IMR-90 (cell line): ENCODE measurements at regions not wholly inside any gene's neighbourhood (a gene's known extent, or its start where the extent isn't known, plus 50 kb on each side); places are given as distances from the start of the nearest gene placed in this dataset.

ENCODE experiments used
- ATAC-seq: fragments of 200-7000 bp; cut with Tn5 transposase; 2 replicates; pipeline ENCODE4 v1.9.1; 2020; ENCODE audit warnings: low read depth, mild to moderate bottlenecking, moderate library complexity
- BruUV-seq: library from RNA; stranded (reverse); fragments of 400-500 nt; replicated peaks from 2 replicates; lab custom pipeline; 2021; lab: Mats Ljungman, UMichigan
- CTCF ChIA-PET: fragments of 300-600 bp; formaldehyde crosslinking; extraction: SDS; loops from one replicate; lab custom pipeline; 2021; ENCODE audit warnings: antibody characterized with exemption; lab: Yijun Ruan, JAX
- POLR2A ChIA-PET: fragments of 300-600 bp; sonication (Branson Sonifier 250); formaldehyde crosslinking; loops from one replicate; lab custom pipeline; 2022; ENCODE audit warnings: antibody characterized with exemption; ENCODE audit not compliant: unreplicated experiment; lab: Charles Lee
- DNase-seq: peaks from one replicate; pipeline ENCODE4 v3.0.0; 2013
- H2AFZ ChIP-seq: replicated peaks from 2 replicates; pipeline ENCODE3; 2013; ENCODE audit warnings: low read length, mild to moderate bottlenecking; ENCODE audit not compliant: poor library complexity
- H2AK5ac ChIP-seq: 2 replicates; pipeline ENCODE4 v1.6.1; 2013; ENCODE audit warnings: low read depth, low read length, inconsistent platforms
- H2AK9ac ChIP-seq: replicated peaks from 2 replicates; pipeline ENCODE3; 2013; ENCODE audit warnings: mild to moderate bottlenecking, low read depth, low read length, moderate library complexity; ENCODE audit not compliant: poor library complexity
- H2BK120ac ChIP-seq: 2 replicates; pipeline ENCODE4 v1.6.1; 2013; ENCODE audit warnings: low read depth, low read length, inconsistent platforms
- H2BK15ac ChIP-seq: 3 replicates; pipeline ENCODE4 v1.6.1; 2013; ENCODE audit warnings: low read depth, low read length, inconsistent platforms
- H2BK20ac ChIP-seq: 2 replicates; pipeline ENCODE4 v1.6.1; 2013; ENCODE audit warnings: low read depth, mild to moderate bottlenecking, inconsistent platforms, low read length, moderate library complexity
- H2BK5ac ChIP-seq: 2 replicates; pipeline ENCODE4 v1.6.1; 2013; ENCODE audit warnings: mild to moderate bottlenecking, low read depth, low read length, inconsistent platforms; ENCODE audit not compliant: poor library complexity, severe bottlenecking
- H3K14ac ChIP-seq: replicated peaks from 2 replicates; pipeline ENCODE4 v1.6.1; 2013; ENCODE audit warnings: low read depth, low read length, inconsistent platforms
- H3K18ac ChIP-seq: 2 replicates; pipeline ENCODE4 v1.6.1; 2013; ENCODE audit warnings: low read depth, low read length, control low read depth
- H3K23ac ChIP-seq: 2 replicates; pipeline ENCODE4 v1.6.1; 2013; ENCODE audit warnings: low read depth, low read length, inconsistent platforms
- H3K27ac ChIP-seq: 2 replicates; pipeline ENCODE4 v1.5.1; 2013; ENCODE audit warnings: mild to moderate bottlenecking, control low read depth, low read length; ENCODE audit not compliant: insufficient read depth
- H3K27me3 ChIP-seq: 2 replicates; pipeline ENCODE4 v1.6.1; 2013; ENCODE audit warnings: low read length; ENCODE audit not compliant: control insufficient read depth, insufficient read depth
- H3K36me3 ChIP-seq: 2 replicates; pipeline ENCODE4 v1.6.1; 2013; ENCODE audit warnings: low read length, mixed read lengths; ENCODE audit not compliant: control insufficient read depth, insufficient read depth
- H3K4ac ChIP-seq: 2 replicates; pipeline ENCODE4 v1.6.1; 2013; ENCODE audit warnings: low read depth, low read length, inconsistent platforms
- H3K4me1 ChIP-seq: 2 replicates; pipeline ENCODE4 v1.6.1; 2013; ENCODE audit warnings: low read length, mixed read lengths; ENCODE audit not compliant: control insufficient read depth, insufficient read depth
- H3K4me2 ChIP-seq: 2 replicates; pipeline ENCODE4 v1.6.1; 2013; ENCODE audit warnings: low read depth, mild to moderate bottlenecking, control low read depth, low read length, moderate library complexity
- H3K4me3 ChIP-seq: 2 replicates; pipeline ENCODE4 v1.5.1; 2013; ENCODE audit warnings: low read depth, mild to moderate bottlenecking, control low read depth, low read length, moderate library complexity; ENCODE audit not compliant: insufficient read depth
- H3K56ac ChIP-seq: 2 replicates; pipeline ENCODE4 v1.6.1; 2013; ENCODE audit warnings: low read length, inconsistent platforms; ENCODE audit not compliant: insufficient read depth; ENCODE audit errors: extremely low read depth
- H3K79me1 ChIP-seq, 2 experiments: 2 replicates each; pipeline ENCODE4 v1.6.1; 2013; ENCODE audit warnings: low read length in 2 of 2, inconsistent platforms in 1 of 2, low read depth in 1 of 2
- H3K9ac ChIP-seq: 2 replicates; pipeline ENCODE4 v1.6.1; 2013; ENCODE audit warnings: low read depth, low read length, control low read depth
- H3K9me1 ChIP-seq: 2 replicates; pipeline ENCODE4 v1.6.1; 2013; ENCODE audit warnings: low read length, inconsistent platforms; ENCODE audit not compliant: insufficient read depth
- H3K9me3 ChIP-seq: 2 replicates; pipeline ENCODE4 v1.6.1; 2013; ENCODE audit warnings: low read length; ENCODE audit not compliant: control insufficient read depth, insufficient read depth
- H4K20me1 ChIP-seq: 2 replicates; pipeline ENCODE4 v1.6.1; 2013; ENCODE audit warnings: low read length, inconsistent platforms; ENCODE audit not compliant: insufficient read depth
- H4K5ac ChIP-seq: 2 replicates; pipeline ENCODE4 v1.6.1; 2013; ENCODE audit warnings: mild to moderate bottlenecking, low read depth, low read length, control low read depth
- H4K8ac ChIP-seq, 2 experiments: 2 replicates each; pipeline ENCODE4 v1.6.1; 2013; ENCODE audit warnings: low read depth in 2 of 2, low read length in 2 of 2, control low read depth in 1 of 2, inconsistent platforms in 1 of 2
- H4K91ac ChIP-seq: 2 replicates; pipeline ENCODE4 v1.6.1; 2013; ENCODE audit warnings: low read depth, low read length, inconsistent platforms; ENCODE audit not compliant: insufficient read depth
- BHLHE40 ChIP-seq: fragments of 150-350 bp; IDR thresholded peaks from 2 replicates; pipeline ENCODE4 v1.6.1; 2016; ENCODE audit warnings: mild to moderate bottlenecking, low read depth, low read length
- CEBPB ChIP-seq: IDR thresholded peaks from 2 replicates; pipeline ENCODE4 v1.6.1; 2012; ENCODE audit warnings: low read depth, low read length, improper control_type of control experiment
- CHD1 ChIP-seq: IDR thresholded peaks from 2 replicates; pipeline ENCODE4 v1.6.1; 2012; ENCODE audit warnings: low read depth, low read length, improper control_type of control experiment
- CTCF ChIP-seq: conservative IDR thresholded peaks from 2 replicates; pipeline ENCODE4 v1.5.1; 2012; ENCODE audit warnings: mild to moderate bottlenecking, low read depth, low read length, improper control_type of control experiment
- ELK1 ChIP-seq: fragments of 150-350 bp; IDR thresholded peaks from 2 replicates; pipeline ENCODE4 v1.6.1; 2016; ENCODE audit warnings: low read depth, mild to moderate bottlenecking, low read length, moderate library complexity, borderline replicate concordance
- FOS ChIP-seq: fragments of 150-350 bp; IDR thresholded peaks from 2 replicates; pipeline ENCODE4 v1.6.1; 2016; ENCODE audit warnings: low read depth, low read length
- MAFK ChIP-seq: IDR thresholded peaks from 2 replicates; pipeline ENCODE4 v1.6.1; 2012; ENCODE audit warnings: low read depth, low read length, improper control_type of control experiment
- MAZ ChIP-seq: IDR thresholded peaks from 2 replicates; pipeline ENCODE4 v1.6.1; 2012; ENCODE audit warnings: low read depth, mild to moderate bottlenecking, low read length, improper control_type of control experiment, moderate library complexity, borderline replicate concordance
- MXI1 ChIP-seq: IDR thresholded peaks from 2 replicates; pipeline ENCODE4 v1.6.1; 2012; ENCODE audit warnings: low read depth, mild to moderate bottlenecking, low read length, moderate library complexity, borderline replicate concordance
- NFE2L2 ChIP-seq: fragments of 150-350 bp; IDR thresholded peaks from 2 replicates; pipeline ENCODE4 v1.6.1; 2016; ENCODE audit warnings: low read depth, mild to moderate bottlenecking, low read length
- POLR2A ChIP-seq: IDR thresholded peaks from 2 replicates; pipeline ENCODE4 v1.6.1; 2012; ENCODE audit warnings: mild to moderate bottlenecking, low read depth, low read length
- RAD21 ChIP-seq: IDR thresholded peaks from 2 replicates; pipeline ENCODE4 v1.6.1; 2012; ENCODE audit warnings: low read length, improper control_type of control experiment
- RCOR1 ChIP-seq: IDR thresholded peaks from 2 replicates; pipeline ENCODE4 v1.6.1; 2012; ENCODE audit warnings: mild to moderate bottlenecking, low read length, improper control_type of control experiment; ENCODE audit not compliant: insufficient replicate concordance
- RFX5 ChIP-seq: IDR thresholded peaks from 2 replicates; pipeline ENCODE4 v1.8.0; 2012; ENCODE audit warnings: low read depth, mild to moderate bottlenecking, low read length, moderate library complexity
- SMC3 ChIP-seq: fragments of 150-350 bp; IDR thresholded peaks from 2 replicates; pipeline ENCODE4 v1.6.1; 2016; ENCODE audit warnings: low read depth, mild to moderate bottlenecking, antibody characterized with exemption, low read length, moderate library complexity
- USF2 ChIP-seq: fragments of 150-350 bp; IDR thresholded peaks from 2 replicates; pipeline ENCODE4 v1.6.1; 2017; ENCODE audit warnings: mild to moderate bottlenecking, antibody characterized with exemption, low read length, low read depth
- WGBS, 2 experiments: methylation state at CpG; one replicate each; pipeline versions ENCODE4 v1.1.5 to v1.1.7; 2013; ENCODE audit warnings: missing lambda C conversion rate in 2 of 2; ENCODE audit not compliant: insufficient read length in 1 of 2; ENCODE audit errors: extremely low coverage in 2 of 2; 5-methylcytosine and 5-hydroxymethylcytosine counted together
- dilution Hi-C: fragments of 300-500 bp; cut with HindIII; formaldehyde crosslinking; loops from one replicate; pipeline ENCODE4 v1.14.3; 2018; ENCODE audit warnings: low sequenced_read_pairs; ENCODE audit not compliant: unreplicated experiment
- in situ Hi-C: fragments of 300-500 bp; cut with MboI; formaldehyde crosslinking; loops from 3 replicates; pipeline ENCODE4 v1.14.3; 2019; ENCODE audit warnings: low sequenced_read_pairs, inconsistent platforms, mixed read lengths
- intact Hi-C: fragments of 100-400 bp; cut with micrococcal nuclease; formaldehyde crosslinking; loops from 2 replicates; pipeline ENCODE4 v1.10.0; 2022

- Histone ChIP-seq H3K27me3 (no peaks in the 10 kb centered on the region), H2AK5ac (no peak overlapping the region), H4K91ac (no peak overlapping the region), H3K4ac (no peak overlapping the region), H2AK9ac (no peak overlapping the region), H3K4me3 (no peak overlapping the region), H2BK20ac (no peak overlapping the region), H3K23ac (no peak overlapping the region), H3K27ac (no peak overlapping the region), H3K4me1 (no peaks in the 10 kb centered on the region), H2BK5ac (no peak overlapping the region), H2BK15ac (no peak overlapping the region), H3K14ac (no peak overlapping the region), H3K79me1 (no peaks in the 10 kb centered on the region), H2AFZ (no peak overlapping the region), H2BK120ac (no peak overlapping the region), H3K9me1 (no peaks in the 10 kb centered on the region), H4K20me1 (no peaks in the 10 kb centered on the region), H4K8ac (no peak overlapping the region), H3K4me2 (no peak overlapping the region), H4K5ac (no peak overlapping the region), H3K18ac (no peak overlapping the region), H3K9me3 (no peaks in the 10 kb centered on the region), H3K9ac (no peak overlapping the region), H3K56ac (no peak overlapping the region), H3K36me3 (no peaks in the 10 kb centered on the region)
- TF ChIP-seq CHD1 (no peak), CTCF (no peak), CEBPB (no peak), NFE2L2 (no peak), BHLHE40 (no peak), USF2 (no peak), ELK1 (no peak), MAFK (no peak), FOS (no peak), RCOR1 (no peak), RAD21 (no peak), MAZ (no peak), SMC3 (no peak), RFX5 (no peak), MXI1 (no peak), POLR2A (no peak)
- no TSS peak for BruUV-seq
- dilution Hi-C loops, result no loop called here
- WGBS, 2 experiments, result no CpG with 5 or more reads among the region's 5 CpGs
- ChIA-PET CTCF (no interaction called here), POLR2A (no interaction called here)
- DNase-seq (no peak), ATAC-seq (no peak)
- intact Hi-C loops, result no loop called here
- in situ Hi-C loops, result no loop called here
These were observed 1141.6 kb upstream of the ADGRL2 start for GRCh38 chr1:80659161-80659560.
